SW480 (cell line): ENCODE measurements at regions not wholly inside any gene's neighbourhood (a gene's known extent, or its start where the extent isn't known, plus 50 kb on each side); places are given as distances from the start of the nearest gene placed in this dataset.
A peak's percentile ranks its signal among the peaks of the same experiment; 100 is the strongest.
"Not testable (repeated sequence)": the region's sequence is repeated elsewhere in the genome, so short reads cannot be mapped to it uniquely, and the experiment has no call there.

ENCODE experiments used
- DNase-seq: peaks from one replicate; pipeline ENCODE4 v3.0.0-alpha.2; 2016; ENCODE audit warnings: low spot score

DNA sequence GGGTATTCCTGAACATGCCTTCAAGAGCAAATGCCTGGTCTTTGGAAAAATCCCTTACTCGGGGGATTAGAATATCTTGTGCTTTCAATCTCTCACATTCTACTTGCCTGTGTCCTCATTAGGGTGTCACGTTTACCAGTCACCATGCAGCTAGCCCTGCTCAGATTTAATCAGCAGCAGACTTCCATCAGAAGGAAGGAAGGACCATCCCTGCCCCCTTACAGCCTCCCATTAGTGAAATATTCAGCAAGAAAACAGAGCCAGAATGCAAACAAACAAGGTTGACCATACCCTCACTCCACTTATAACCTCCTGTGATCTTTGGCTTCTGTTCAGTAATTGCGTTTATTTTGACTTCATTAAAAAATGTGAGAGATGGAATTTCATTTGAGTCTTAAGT is 208.6 kb downstream of the CXCL12 start:
- DNase-seq, result no peak

DNA sequence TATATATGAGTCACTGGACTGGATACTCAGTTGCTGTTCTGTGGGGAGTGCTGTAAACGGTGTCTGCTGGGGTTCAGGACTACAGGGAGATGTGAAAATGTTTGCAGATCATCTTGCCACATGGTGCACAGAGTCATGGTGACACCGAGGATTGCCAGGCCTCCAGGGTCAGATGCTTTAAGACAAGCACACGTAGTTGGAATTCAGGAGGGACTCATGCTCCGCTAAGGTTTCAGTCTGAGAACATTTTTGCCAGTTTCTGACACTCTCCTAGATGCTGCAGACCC is 211.3 kb downstream of the CXCL12 start:
- no peak for DNase-seq

DNA sequence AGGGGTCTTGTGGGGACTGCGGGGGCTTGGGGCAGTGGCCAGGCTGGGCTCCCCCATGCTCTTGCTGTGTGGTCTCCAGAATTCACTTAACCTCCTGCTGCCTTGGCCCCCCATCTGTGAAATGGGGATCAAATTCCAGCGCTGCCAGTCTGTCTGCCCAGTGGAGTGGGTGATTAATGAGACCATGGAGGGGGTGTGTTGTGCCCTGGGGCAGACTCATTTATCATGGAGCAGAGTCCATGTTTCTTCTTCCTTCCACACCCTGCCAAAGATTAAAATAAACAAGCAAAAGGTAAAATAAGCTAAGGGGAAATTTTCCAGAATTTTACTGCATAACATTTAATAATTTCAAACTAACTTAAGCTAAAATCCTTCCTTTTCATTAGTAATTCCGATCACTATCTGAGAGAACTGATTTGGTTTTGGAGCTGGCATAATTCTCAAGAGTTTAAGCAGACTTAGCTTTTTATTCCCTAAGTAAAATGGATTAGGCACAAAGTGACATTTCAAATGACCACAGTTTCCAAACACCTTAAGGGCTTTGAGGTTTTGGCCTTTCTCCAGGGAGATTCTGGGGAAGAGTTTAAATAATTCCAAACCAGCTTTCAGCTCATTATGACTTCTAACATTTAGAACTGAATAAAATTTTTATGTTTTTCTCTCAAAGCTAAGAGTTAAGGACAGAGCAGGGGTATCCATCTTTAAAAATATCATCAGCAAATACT is 211.9 kb downstream of the CXCL12 start:
- no peak for DNase-seq

DNA sequence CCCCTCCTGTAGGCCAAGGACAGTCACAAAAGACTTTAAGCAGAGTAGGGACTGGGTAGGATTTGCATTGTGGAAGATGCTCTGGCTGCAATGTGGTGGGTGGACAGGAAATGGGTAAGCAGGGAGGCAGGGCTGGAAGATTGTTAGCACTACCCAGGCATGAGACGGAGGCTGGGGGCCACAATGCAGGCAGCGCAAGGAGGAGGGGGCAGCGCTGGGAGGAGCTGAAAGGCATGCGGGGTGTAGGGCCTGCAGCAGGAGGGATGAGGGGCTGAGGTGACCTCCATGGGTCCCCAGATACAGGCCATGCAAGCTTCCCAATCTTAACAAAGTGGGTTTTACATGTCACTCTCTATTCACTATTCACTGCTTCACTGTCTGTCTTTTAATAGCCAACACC is 213.1 kb downstream of the CXCL12 start:
- no peak for DNase-seq

DNA sequence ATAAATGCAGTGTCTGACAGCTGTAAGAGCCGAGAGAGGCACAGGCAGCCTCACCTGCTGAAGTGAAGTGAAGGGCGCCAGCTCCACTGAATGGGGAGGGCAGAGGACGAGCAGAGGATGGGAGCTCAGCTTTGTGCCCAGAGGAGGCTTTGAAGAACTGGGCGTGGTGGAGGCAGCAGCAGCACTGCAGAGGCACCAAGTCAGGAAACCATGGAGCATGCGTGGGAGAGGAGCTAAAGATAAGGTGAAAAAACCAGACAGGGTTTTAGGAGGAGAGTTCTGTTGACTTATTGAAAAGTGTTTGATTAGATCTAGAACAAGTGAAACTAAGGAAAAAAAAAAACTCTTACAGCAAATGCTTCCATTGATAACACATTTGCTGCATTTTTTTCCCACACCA is 216.4 kb downstream of the CXCL12 start:
- peak; percentile 2 for DNase-seq

DNA sequence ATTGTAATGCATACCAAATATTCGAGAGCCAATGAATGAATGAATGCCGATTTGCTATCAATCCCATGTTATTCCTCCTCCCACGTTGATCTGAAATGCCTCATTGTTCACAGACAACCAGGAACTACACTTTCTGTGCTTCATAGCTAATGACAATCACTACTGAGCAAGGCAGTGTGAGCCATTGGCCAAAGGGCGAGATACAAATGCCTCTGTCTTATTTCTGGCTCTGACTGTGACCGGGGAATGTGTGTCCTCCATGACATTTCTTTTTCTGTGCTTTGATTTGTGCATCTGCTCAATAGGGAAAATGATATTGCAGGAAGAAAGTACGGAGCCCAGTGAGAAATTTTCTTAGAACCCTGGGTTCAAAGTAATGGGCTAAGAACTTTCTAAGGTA is 217.1 kb downstream of the CXCL12 start:
- DNase-seq, result no peak

DNA sequence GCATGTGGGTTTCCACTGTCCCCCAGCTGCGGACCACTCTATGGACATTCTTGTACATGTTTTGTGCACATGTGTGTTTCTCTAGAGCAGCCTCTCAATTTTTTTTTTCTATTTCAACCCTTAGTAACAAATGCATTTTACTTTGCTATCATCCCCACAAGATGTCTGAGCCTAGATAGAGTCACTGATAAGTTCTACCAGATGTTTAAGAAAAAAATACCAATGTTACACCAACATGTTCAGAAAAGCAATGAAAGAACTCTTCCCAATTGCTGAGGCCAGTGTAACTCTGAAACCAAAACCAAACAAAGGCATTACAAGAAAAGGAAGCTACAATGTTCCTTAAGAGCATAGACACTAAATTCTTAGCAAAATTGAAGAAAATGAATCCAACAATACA is 218.5 kb downstream of the CXCL12 start:
- DNase-seq, result no peak

DNA sequence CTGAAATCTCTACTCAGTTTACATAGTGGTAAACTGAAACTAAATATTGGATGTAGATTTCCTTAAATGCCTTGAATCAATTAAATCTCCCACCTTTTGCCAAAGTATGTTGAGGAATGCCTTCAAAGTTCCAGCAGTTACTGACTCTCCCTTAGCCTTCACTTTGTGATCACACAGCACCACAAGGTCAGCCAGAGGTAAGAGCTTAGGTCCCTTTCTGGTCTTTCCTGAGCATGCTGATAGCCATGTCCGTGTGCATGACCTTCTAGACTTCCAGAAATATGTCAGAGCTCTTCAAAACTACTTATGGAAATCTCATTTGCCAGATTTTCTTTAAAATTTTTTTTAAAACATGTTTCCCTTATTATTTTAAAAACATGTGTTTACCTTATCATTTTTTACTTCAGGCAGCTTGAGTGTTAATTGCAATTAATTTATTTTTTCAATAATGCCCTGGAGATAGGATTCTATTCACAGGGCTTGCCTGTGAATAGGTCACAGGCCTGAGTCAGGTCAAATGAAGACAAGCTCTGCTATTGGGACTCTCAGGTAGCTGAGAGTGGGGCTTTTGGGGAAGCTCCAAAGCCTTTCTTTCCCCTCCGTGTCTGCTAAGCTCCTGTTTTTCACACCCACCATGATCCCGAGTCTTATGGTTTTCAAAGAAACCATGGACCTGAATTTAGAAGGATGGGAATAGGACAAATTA is 220.5 kb downstream of the CXCL12 start:
- DNase-seq, result no peak

DNA sequence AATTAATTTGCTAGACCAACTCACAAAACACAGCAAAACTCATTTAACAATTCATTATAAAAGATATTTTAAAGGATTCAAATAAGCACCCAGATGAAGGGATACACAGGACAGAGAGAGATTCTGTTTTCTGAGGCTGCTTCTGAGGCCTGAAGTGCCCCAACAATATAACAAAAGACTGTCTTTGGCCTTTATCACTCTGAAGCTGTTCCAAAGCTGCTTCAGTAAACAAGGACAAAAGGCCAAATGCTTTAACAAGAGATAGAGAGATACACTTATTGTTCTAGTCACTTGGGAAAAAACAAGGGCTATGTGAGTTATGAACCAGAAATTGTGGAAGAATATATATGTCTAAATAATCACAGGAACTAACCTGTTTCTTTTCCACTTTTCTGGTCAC is 223.7 kb downstream of the CXCL12 start:
- DNase-seq, result no peak

DNA sequence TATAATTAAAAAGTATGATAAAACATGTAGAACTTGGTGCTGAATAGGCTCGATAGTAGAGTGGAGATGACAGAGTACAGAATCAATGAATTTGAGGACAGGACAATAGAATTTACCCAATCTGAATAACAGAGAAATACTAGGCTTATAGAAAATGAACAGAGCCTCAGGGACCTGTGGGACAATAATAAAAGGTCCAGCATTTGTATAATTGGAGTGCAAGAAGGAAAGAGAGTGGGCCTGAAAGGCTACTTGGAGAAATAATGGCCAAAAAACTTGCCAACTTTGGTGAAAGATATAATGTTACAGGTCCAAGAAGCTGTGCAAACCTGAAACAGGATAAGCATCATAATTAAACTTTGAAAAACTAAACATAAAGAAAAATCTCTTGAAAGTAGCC is 227.3 kb downstream of the CXCL12 start:
- DNase-seq, result no peak

DNA sequence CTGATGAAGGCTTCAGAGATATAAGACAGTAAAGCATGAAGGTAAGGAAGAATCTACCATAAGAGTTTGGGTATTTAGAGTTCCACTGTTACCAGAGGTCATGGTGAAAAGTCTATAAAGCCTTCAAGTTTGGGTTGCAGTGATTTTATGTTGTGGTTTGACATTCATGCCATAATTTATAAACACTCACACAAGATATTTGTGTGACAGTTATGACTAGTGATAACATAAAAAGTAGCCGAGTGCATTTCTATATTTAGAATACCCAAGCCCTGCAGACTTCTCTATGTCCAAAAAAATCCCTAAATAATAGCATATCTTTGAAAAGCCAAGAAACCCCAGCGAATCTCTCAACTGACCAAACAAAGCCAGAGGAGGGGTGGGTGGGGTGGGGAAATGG is 229.9 kb downstream of the CXCL12 start:
- DNase-seq, result no peak

DNA sequence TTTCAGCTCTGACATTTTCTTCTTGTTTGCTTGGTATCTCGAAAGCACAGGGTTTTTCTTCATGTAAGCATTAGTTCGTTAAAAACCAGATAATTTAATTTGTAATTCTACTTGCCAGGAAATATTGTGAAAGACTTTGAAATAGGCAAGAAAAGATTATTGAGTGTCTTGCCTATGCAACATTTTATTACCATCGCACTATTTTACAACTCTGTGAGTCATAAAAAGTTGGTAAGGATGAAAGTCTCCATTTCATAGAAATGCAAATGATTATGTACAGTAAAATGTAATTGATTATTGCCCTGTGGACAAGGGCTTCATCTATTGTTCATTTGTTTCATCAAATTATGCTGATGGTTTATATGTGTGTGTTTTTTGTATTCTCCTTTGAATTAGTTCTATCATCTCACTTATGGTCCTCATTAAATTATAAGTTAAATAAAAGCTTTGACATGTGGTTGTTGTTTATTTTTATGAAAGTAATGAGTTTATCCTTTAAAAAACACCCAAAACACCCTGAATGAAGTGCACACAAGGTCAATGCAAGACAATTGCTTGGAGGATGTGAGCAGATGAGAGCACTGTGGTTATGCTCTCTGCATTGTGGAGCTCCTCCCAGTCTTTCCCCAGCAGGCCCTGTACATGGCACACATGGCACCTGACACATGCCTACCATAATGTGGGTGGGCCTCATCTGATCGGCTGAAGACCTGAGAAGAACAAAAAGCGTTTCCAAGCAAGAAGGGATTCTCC is 230.8 kb downstream of the CXCL12 start:
- no peak for DNase-seq

DNA sequence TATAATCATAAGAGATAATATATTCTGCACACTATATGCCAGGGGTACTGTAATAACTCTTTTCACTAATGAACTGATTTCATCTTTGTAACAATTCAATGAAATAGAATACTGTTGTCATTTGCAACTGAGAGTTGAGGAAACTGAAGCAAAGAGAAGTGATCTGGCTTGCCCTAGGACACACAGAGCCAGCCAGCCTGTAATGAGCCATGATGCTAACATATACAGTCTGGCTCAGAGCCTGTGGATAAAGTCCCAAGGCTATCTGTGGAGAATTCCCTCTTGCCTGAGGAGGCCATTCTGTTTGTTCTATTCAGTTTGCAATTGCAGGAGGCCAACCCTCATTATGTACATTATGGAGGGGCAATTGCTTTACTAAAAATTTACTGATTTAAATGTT is 241.3 kb downstream of the CXCL12 start:
- DNase-seq, result no peak

DNA sequence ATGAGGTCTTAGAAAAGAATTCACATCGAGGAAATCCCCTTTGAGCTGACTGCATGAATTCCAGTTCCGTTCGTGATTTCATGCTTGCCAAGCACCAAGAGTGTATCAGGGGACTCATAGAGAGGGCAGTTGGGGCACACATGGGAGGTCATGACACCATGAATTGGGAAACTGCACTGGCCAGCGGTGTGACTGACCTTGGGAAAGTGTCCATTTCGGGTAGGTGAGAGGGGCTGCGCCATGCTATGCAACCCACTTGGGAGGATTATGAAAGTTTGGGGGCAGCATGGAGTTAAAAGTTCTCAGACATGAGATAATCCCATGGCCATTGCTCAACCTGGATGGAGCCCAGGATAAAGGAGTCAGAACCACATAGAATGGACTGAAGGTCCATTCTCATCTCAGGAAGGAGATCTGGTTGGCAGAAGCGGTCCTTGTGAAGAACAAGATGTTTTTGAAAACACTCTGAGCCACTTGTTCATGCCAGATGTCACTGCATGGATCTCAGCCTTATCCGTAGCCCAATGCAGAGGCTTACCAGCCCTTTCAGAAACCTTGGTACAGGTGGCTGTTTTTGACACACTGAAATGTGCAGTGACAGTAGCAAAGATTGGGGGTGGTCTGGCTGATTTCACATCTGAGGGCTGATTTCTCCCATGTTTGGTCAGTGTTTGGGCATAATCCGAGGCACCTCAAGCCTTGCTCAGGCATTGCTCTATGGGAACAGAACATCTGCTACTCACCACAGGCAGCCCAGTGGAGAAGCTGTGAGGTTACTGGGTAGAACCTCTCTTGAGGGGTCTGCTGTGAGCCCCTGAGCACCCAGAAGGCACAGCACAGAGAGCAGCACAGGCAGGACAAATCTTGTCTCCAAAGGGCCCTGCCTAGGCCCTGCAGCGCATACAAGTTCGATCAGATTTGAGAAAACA is 252.3 kb downstream of the CXCL12 start:
- DNase-seq, result no peak

DNA sequence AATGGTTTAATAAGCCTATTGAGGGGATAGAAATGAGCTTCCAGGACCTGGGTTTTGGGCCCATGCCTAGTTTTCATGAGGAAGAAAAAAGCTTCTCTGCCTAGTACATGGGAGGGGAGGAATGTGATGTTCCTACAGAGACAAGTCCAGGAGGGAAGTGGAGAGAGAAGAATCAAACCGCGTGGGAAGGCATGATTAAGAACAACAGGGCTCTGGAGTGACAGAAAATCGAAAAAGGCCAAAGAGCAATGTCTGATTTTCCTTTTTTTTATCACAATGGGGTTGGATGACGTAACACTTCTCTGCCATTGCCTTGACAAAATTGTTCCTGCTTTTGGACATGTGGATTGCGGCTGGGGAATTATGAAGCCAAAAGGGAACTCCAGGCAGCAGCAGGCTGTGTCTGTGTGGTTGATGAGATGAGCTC is 258.6 kb downstream of the CXCL12 start:
- DNase-seq, result no peak

DNA sequence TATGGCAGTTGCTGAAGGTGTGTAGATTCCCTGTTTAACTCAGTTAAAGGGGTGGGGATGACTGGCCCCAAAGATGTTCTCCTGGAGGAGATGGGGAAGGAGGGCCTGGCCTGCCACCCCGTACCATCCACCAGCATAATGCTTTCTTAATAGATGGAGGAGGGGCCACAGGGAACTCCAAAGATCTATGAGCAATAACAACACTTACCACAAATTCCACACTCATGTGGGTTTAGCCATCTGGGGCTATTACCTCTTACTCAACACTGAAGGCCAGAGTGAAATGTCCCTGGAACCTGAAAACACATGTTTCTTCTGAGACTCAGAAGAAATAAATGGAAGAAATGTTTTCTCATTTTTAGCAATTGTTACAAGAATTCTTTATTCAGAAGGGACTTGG is 259.0 kb downstream of the CXCL12 start:
- DNase-seq, result no peak

DNA sequence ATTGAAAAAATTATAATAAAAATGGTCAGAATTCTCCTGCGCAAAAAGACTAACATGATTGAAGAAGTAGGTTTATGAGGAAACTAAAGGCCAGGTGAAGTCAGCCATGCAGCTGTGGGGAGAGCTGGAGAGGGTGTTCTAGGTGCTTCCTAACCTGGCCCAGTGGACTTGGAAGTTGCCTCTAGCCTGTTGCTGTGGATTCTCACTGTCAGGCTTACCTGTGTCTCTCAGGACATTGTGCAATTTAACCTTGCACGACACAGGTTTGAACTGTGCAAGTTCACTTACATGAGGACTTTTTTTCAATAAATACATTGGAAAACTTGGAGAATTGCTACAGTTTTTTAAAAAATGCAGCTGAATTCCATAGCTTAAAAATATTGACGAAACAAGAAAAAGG is 266.4 kb downstream of the CXCL12 start:
- DNase-seq, result no peak

DNA sequence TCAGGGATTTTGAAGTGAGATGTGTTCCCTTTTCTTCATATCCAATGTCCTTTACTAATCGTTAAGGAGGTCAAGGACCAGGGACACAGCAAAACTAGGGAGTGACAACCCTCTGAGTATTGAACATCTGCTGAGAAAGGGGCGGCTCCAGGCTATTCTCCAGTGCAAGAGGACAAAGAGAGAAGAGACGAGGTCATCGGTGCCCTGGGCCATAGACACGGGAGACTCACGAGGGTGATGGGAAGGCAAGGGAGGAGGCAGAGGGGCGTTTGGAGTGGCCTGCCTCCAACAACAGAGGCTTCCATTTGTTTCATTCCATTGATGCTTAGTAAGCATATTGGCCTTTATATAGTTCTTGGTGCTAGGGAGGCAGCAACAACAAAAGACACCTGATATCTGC is 268.4 kb downstream of the CXCL12 start:
- DNase-seq, result no peak

DNA sequence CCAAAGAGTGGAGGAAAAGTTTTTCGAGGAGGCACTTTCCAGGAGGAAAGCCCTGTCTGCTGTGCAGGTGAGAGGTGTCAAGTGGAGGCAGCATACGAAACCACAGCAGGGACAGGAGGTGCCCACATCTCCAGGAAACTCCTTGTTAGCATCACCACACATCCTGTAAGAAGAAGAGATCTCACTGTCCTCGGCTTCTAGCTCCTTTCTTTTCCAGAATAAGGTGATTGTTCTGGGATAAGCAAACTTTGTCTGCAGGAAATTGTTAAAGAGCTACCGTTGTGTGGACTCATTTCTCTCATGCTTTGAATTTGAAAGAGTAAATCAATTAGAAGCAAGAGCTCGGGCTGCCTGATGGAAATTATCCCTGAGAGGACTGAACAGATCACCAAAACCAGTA is 269.4 kb downstream of the CXCL12 start:
- DNase-seq, result no peak

DNA sequence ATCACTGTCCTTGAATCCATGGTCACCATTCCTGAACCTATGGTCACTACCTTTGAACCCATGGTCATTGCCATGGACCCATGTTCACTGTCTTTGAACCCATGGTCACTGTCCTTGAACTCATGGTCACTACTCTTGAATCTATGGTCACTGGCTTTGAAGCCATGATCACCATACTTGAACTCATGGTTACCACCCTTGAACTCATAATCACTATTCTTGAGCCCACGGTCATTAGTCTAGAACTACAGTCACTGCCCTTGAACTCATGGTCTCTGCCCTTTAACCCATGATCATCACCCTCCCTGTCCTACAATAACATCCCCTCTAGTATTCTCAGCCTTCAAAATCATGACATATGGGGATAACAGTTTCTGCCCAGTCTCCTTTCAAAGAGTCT is 270.5 kb downstream of the CXCL12 start:
- no peak for DNase-seq

DNA sequence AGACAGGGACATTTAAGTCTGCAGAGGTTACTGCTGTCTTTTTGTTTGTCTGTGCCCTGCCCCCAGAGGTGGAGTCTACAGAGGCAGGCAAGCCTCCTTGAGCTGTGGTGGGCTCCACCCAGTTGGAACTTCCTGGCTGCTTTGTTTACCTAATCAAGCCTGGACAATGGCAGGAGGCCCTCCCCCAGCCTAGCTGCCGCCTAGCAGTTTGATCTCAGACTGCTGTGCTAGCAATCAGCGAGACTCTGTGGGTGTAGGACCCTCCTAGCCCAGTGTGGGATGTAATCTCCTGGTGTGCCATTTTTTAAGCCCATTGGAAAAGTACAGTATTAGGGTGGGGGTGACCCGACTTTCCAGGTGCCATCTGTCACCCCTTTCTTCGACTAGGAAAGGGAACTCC is 272.6 kb downstream of the CXCL12 start:
- not testable (repeated sequence) for DNase-seq

DNA sequence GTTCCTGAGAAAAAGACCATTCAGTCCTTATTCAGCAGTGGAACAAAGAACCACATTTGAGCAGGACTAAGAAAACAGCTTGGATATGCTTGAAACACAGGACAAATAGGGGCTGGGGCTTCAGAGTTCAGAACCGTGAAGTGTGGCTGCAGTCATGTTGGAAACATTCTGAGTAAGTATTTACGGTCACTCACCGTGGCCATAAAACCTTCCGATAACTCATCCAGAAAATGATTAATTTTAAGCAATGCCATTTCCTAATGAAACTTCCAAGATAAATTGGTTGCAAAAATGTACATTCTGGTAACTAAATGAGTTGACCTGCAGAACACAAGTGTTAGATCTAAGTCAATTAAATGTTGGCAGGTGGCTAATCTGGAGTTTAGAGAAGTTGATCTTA is 279.2 kb downstream of the CXCL12 start:
- no peak for DNase-seq
